HEK293 (cell line): ENCODE measurements at regions not wholly inside any gene's neighbourhood (a gene's known extent, or its start where the extent isn't known, plus 50 kb on each side); places are given as distances from the start of the nearest gene placed in this dataset.

ENCODE experiments used
- ATF2 ChIP-seq: fragments of 450-650 bp; formaldehyde crosslinking; IDR thresholded peaks from 2 replicates; pipeline ENCODE4 v1.5.1; 2016; ENCODE audit warnings: missing biosample characterization, missing genetic modification characterization, low read depth
- CTCF ChIP-seq: fragments of 450-650 bp; formaldehyde crosslinking; IDR thresholded peaks from 2 replicates; pipeline ENCODE4 v1.5.1; 2016; ENCODE audit warnings: missing biosample characterization, missing genetic modification characterization
- TCF7L2 ChIP-seq: IDR thresholded peaks from 2 replicates; pipeline ENCODE4 v1.6.1; 2011; ENCODE audit warnings: low read depth, mild to moderate bottlenecking, inconsistent platforms, low read length, moderate library complexity, borderline replicate concordance
- ZBTB11 ChIP-seq: fragments of 450-650 bp; formaldehyde crosslinking; conservative IDR thresholded peaks from 2 replicates; pipeline ENCODE4 v1.5.1; 2016; ENCODE audit warnings: low read depth, missing biosample characterization, missing genetic modification characterization
- ZNF292 ChIP-seq: fragments of 450-650 bp; formaldehyde crosslinking; IDR thresholded peaks from 2 replicates; pipeline ENCODE4 v1.5.1; 2016; ENCODE audit warnings: low read depth, missing biosample characterization, missing genetic modification characterization, borderline replicate concordance
- ZNF335 ChIP-seq: fragments of 450-650 bp; formaldehyde crosslinking; conservative IDR thresholded peaks from 2 replicates; pipeline ENCODE4 v1.5.1; 2016; ENCODE audit warnings: missing biosample characterization, missing genetic modification characterization
- ZNF645 ChIP-seq: fragments of 450-650 bp; formaldehyde crosslinking; IDR thresholded peaks from 2 replicates; pipeline ENCODE4; 2016; ENCODE audit warnings: missing biosample characterization, missing genetic modification characterization
- ZNF747 ChIP-seq: fragments of 450-650 bp; formaldehyde crosslinking; IDR thresholded peaks from 2 replicates; pipeline ENCODE4 v1.5.1; 2016; ENCODE audit warnings: missing biosample characterization, missing genetic modification characterization
- ZNF777 ChIP-seq: fragments of 450-650 bp; formaldehyde crosslinking; IDR thresholded peaks from 2 replicates; pipeline ENCODE4 v1.5.1; 2017; ENCODE audit warnings: missing biosample characterization, missing genetic modification characterization, borderline replicate concordance
- ZSCAN18 ChIP-seq: fragments of 450-650 bp; formaldehyde crosslinking; IDR thresholded peaks from 2 replicates; pipeline ENCODE4 v1.5.1; 2016; ENCODE audit warnings: missing biosample characterization, missing genetic modification characterization

GRCh38 chr15:69887009-69887408, 210.7 kb downstream of the TLE3 start:
- TF ChIP-seq ZNF777 (no peak), ZSCAN18 (tag by site-specific recombination) (no peak), ZBTB11 (no peak), CTCF (no peak), ZNF335 (no peak), TCF7L2 (no peak; the same call in 1 of the 2 replicates), ZNF292 (tag by site-specific recombination) (no peak), ATF2 (no peak), ZNF747 (tag by site-specific recombination) (no peak), ZNF645 (tag by site-specific recombination) (no peak)
